ENCODE measurements at regions not wholly inside any gene's neighbourhood (a gene's known extent, or its start where the extent isn't known, plus 50 kb on each side); places are given as distances from the start of the nearest gene placed in this dataset.

DNA sequence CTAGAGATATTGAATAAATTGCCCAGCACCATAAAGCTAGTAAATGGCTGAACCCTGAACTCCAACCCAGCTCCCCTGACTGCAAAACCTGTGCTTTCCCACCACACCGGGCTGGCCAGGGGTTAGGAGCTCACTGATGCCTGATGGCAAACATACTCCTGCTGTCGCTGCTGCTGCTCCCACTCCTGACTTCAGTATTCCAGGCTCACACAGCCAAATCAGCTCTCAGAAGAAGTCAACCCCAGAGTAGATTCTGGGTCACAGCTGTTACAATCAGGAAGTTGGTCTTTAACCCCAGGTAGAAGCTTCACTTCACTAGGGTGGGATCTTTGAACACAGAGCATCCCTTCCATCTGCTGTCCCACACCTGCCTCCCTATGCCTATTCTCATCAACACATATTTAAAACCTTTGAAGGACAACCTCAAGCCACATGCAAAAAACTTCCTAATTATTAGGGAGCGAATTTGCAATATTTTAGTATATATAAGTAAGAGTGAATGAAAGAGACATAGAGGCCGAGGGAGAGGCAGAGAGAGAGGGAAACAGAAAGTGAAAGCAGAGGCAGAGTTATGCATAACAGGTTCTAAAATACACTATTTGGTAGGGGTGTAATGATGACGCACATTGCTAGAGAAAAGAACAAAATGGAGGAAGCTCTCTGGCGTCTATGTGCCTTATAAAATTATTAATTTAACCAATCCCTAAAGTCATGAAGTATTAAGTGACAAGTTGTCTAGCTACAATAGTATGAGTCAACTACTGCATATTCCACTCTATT, 99.4 kb upstream of the SERP2 start:
- no peak for DNase-seq
- H3K4me1 Mint-ChIP-seq, result peaks cover 54% of the 10 kb centered on the region
- H3K9me3 Mint-ChIP-seq, result peaks cover 6% of the 10 kb centered on the region
- no peaks in the 10 kb centered on the region for H3K27me3 Mint-ChIP-seq
- peak overlapping the region; percentile 94 for H3K27ac Mint-ChIP-seq
- peaks cover 14% of the 10 kb centered on the region for H3K36me3 Mint-ChIP-seq
- H3K4me3 Mint-ChIP-seq, result peak overlapping the region; percentile 67

DNA sequence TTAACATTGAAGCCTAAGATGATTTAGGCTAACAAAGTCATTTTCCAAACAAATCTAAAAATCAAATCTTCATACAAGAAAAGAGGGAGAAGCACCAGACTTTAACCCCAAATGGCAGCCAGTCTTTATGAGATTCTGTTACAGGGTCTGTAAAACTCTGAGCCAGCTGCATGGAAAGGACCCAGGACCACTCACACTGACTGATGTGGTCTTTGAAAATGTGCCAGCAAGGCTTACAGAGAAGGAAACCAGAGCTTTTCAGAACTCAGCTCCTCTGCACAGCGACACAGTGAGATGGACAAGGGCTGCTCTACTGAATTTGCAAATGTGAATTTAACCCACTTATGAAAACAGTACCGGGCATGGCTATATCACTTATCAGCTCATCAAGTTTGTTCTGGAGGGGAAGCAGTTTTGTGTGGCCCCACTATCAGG, 98.8 kb upstream of the SERP2 start:
- Mint-ChIP-seq H3K36me3 (peaks cover 14% of the 10 kb centered on the region), H3K27me3 (no peaks in the 10 kb centered on the region), H3K4me1 (peaks cover 54% of the 10 kb centered on the region), H3K9me3 (peaks cover 6% of the 10 kb centered on the region), H3K4me3 (peak overlapping the region; percentile 67), H3K27ac (peak overlapping the region; percentile 94)
- peak; percentile 14 for DNase-seq

DNA sequence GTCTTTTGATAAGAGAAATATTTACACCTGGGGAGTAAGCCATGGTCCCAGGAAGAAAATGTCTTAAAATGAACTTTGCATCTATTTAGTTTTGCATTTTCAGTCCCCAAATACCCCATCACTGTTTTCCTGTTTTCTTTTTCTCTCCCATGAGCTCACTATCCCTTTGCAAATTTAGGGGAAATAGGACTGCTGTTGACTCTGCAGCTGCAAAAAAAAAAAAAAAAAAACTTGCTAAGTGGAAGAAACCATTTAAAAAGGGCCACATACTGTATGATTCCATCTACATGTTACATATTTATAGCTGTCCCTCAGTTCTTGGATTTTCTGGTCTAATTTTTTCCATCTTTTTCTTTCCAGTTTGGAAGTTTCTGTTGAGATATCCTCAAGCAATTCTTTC, 98.2 kb upstream of the SERP2 start:
- no peaks in the 10 kb centered on the region for H3K27me3 Mint-ChIP-seq
- H3K9me3 Mint-ChIP-seq, result peaks cover 6% of the 10 kb centered on the region
- H3K4me1 Mint-ChIP-seq, result peaks cover 54% of the 10 kb centered on the region
- H3K36me3 Mint-ChIP-seq, result peaks cover 14% of the 10 kb centered on the region
- DNase-seq, result no peak
- peak overlapping the region; percentile 94 for H3K27ac Mint-ChIP-seq
- H3K4me3 Mint-ChIP-seq, result no peak overlapping the region

DNA sequence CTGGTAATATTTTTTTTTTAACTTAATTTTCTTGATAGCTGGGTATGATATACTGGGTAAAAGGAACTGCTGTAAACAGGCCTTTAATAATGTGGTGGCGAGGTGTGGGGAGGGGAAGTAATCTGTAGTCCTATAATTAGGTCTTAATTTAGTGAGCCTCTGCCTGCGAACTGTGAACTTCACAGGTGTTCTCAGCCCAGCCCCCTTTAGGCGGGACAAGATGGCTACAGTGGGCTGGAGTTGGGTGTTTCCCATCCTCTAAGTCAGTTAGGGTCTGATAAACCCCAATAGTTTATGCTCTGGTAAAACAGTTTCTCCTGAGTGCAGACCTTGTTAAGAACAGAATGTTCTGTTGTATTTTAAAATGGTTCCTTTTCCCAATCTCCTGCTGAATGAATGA, 97.6 kb upstream of the SERP2 start:
- no peak for DNase-seq
- Mint-ChIP-seq H3K4me1 (peaks cover 50% of the 10 kb centered on the region), H3K27me3 (no peaks in the 10 kb centered on the region), H3K9me3 (peaks cover 6% of the 10 kb centered on the region), H3K27ac (peak overlapping the region; percentile 94), H3K36me3 (peaks cover 14% of the 10 kb centered on the region), H3K4me3 (no peak overlapping the region)

DNA sequence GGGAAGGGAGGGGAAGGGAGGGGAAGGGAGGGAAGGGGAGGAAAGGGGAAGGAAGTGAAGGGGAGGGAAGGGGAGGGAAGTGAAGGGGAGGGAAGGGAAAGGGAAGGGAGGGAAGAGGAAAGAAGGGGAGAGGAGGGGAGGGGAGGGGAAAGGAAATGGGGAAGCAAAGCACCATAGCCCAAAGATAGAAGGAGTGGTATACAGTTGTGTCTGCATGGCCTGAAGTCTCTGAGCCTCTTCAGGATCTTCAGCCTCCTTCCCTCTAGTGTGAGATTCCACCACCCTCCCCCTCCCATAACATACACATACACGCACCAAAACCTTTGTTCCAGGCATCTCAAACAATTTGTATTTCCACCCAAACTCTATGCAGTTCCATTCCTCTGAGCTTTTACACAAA, 96.2 kb upstream of the SERP2 start:
- Mint-ChIP-seq H3K4me3 (no peak overlapping the region), H3K36me3 (peaks cover 14% of the 10 kb centered on the region), H3K9me3 (peaks cover 6% of the 10 kb centered on the region), H3K27me3 (no peaks in the 10 kb centered on the region), H3K4me1 (peaks cover 48% of the 10 kb centered on the region), H3K27ac (peak overlapping the region; percentile 47)
- DNase-seq, result no peak

DNA sequence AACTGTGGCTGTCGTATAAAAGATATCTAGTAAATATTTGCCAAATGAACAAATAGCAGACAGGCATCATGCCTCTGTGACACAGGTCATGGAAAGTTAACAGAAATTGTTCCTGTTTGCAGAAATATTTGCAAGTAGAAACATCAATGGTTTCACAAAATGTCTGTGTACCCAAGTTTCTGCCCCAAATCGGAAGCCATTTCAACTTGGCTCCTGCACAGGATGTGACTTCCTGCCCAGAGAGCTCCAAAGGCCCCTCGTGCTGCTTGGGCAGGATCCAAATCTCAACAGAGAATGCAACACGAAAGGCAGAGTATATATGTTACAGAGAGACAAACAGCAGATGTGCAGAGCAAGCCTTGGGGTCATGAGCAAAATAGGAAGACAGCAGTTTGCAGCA, 95.5 kb upstream of the SERP2 start:
- DNase-seq, result no peak
- peaks cover 45% of the 10 kb centered on the region for H3K4me1 Mint-ChIP-seq
- H3K27me3 Mint-ChIP-seq, result no peaks in the 10 kb centered on the region
- H3K4me3 Mint-ChIP-seq, result no peak overlapping the region
- H3K9me3 Mint-ChIP-seq, result peaks cover 6% of the 10 kb centered on the region
- peaks cover 14% of the 10 kb centered on the region for H3K36me3 Mint-ChIP-seq
- H3K27ac Mint-ChIP-seq, result no peak overlapping the region

DNA sequence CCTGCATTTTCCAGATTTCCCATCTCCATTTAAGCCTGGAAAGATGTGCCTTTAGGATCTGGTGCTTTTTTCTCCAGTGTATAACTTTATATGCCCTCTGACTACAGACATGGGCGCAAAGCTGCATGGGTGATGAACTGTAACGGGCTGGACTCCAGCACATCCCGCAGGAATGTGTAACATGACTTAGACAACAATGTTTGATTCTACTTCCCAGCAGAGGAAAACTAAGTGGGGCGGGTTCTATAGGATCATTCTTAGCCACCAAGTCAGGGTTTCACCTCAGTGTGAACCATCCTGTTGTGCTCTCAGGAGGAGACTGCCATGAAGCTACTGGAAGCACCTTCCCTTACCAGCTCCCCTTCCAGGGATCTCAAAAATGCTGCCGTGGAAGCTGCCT, 93.2 kb upstream of the SERP2 start:
- peaks cover 24% of the 10 kb centered on the region for H3K4me1 Mint-ChIP-seq
- no peak overlapping the region for H3K27ac Mint-ChIP-seq
- peaks cover 13% of the 10 kb centered on the region for H3K36me3 Mint-ChIP-seq
- peaks cover 4% of the 10 kb centered on the region for H3K27me3 Mint-ChIP-seq
- peaks cover 6% of the 10 kb centered on the region for H3K9me3 Mint-ChIP-seq
- DNase-seq, result no peak
- no peak overlapping the region for H3K4me3 Mint-ChIP-seq

DNA sequence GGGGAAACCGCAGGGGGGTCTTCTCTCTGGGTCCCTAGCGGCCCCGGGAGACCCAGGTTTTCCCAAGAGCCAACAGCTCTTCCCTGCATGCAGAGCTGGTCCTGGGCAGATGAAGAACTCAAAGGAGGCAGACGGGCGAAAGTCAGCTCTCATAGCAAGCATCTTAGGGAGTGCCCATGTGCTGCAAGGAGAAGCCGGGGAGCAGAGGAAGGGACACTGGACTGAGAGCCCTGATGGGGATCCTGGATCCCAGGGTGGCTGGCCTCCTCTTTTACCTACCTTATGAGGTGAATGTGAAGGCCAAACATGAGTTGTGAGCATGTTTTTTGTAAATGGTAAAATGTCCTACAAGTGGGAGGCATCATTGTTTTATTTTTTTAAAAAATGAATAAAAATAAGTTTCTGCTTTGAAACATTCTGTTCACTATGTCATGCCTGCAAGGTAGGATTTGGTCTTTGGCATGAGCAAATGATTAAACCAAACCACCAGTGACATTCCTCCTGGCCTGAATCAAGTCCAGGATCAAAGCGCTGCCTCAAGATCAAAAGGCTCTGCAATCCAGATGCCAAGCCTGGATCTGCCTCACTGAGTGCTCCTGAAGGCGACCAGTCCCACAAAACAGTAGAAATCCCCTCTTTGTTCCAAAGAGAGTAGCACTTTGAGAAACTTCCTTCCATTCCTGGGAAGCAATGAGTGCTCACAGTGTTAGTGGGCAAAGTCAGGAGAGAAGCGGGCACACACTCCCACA, 92.2 kb upstream of the SERP2 start:
- peaks cover 16% of the 10 kb centered on the region for H3K4me1 Mint-ChIP-seq
- no peak overlapping the region for H3K4me3 Mint-ChIP-seq
- H3K27me3 Mint-ChIP-seq, result peaks cover 4% of the 10 kb centered on the region
- DNase-seq, result no peak
- no peak overlapping the region for H3K27ac Mint-ChIP-seq
- H3K36me3 Mint-ChIP-seq, result peaks cover 6% of the 10 kb centered on the region
- peaks cover 6% of the 10 kb centered on the region for H3K9me3 Mint-ChIP-seq

DNA sequence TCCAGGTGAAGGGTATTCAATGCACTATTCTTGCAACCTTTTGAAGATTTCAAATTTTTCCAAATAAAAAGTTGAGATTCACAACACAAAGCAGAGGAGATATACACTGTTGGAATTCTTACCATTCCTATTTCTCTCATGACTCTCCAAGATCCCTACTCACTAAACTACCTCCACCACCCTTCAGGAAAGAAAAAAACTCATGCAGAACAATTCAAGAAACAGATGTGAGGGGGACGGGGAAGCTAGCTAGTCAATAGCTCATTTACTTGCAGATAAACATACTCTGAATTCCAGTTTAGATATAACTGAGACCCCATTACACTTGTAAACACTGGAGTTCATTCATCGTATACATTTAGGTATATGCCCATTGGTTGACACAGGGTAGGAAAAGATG, 90.0 kb upstream of the SERP2 start:
- no peaks in the 10 kb centered on the region for H3K9me3 Mint-ChIP-seq
- peaks cover 3% of the 10 kb centered on the region for H3K4me1 Mint-ChIP-seq
- H3K27me3 Mint-ChIP-seq, result peaks cover 8% of the 10 kb centered on the region
- no peak for DNase-seq
- no peak overlapping the region for H3K27ac Mint-ChIP-seq
- no peaks in the 10 kb centered on the region for H3K36me3 Mint-ChIP-seq
- no peak overlapping the region for H3K4me3 Mint-ChIP-seq

DNA sequence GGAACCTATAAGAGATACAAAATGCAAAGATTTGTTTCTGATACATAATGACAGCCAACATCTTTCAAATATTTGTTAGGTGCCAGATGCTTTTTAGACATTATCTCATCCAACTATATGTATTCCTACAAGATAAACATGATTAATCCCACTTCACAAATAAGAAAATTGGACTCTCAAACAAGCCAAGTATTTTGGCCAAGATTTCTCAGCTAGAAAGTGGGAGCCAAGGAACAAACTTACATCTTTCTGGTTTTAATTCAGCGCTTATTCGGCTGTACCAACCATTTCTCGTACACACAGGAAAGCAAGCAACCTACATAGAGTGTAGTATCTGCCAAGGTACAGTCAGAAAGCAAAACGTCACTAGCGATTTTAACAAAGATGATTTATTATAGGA, 85.7 kb upstream of the SERP2 start:
- Mint-ChIP-seq H3K9me3 (peaks cover 1% of the 10 kb centered on the region), H3K4me3 (no peak overlapping the region), H3K4me1 (peaks cover 5% of the 10 kb centered on the region), H3K27me3 (peaks cover 16% of the 10 kb centered on the region), H3K27ac (no peak overlapping the region), H3K36me3 (no peaks in the 10 kb centered on the region)
- no peak for DNase-seq

DNA sequence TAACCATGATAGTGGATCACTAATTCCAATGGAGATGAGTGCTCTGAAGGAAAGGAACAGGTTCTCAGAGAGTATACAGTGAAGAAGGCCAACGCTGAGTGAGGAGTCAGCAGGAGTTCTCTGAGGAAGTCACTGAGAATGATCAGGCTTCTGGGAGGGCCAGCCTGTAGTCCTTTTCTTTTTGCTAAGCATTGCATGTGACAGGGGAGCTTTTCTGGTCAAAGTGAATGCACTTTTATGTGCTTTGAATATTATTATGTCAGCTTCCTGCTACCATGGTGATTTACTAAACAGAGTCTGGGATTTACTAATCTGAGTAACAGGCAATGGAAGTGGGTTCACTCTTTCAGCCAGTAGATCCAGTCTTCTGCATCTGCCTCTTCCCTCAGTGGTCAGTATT, 81.1 kb upstream of the SERP2 start:
- Mint-ChIP-seq H3K36me3 (no peaks in the 10 kb centered on the region), H3K4me1 (peaks cover 20% of the 10 kb centered on the region), H3K27ac (no peak overlapping the region), H3K9me3 (peaks cover 2% of the 10 kb centered on the region), H3K27me3 (peaks cover 8% of the 10 kb centered on the region), H3K4me3 (no peak overlapping the region)
- DNase-seq, result no peak

DNA sequence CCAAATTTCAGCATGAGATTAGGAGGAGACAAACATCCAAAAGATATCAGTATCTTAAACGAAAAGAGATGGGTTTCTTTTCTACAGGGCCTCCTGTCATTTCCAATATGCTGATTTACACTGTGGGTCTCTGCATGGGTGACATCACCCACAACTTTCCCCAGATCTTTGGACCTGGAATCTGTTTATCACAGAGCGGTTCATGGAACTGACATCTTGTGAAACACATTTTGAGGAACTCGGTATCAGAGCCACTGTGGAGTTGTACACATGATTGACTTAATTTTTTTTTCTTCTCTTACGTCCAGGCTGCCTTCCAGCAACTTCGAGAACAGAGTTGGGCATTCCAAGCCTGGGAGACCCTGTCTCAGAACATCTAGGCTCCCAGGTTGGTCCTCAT, 80.2 kb upstream of the SERP2 start:
- Mint-ChIP-seq H3K4me1 (peaks cover 20% of the 10 kb centered on the region), H3K9me3 (peaks cover 2% of the 10 kb centered on the region), H3K27ac (peak overlapping the region; percentile 65), H3K36me3 (no peaks in the 10 kb centered on the region), H3K4me3 (no peak overlapping the region), H3K27me3 (peaks cover 8% of the 10 kb centered on the region)
- no peak for DNase-seq

DNA sequence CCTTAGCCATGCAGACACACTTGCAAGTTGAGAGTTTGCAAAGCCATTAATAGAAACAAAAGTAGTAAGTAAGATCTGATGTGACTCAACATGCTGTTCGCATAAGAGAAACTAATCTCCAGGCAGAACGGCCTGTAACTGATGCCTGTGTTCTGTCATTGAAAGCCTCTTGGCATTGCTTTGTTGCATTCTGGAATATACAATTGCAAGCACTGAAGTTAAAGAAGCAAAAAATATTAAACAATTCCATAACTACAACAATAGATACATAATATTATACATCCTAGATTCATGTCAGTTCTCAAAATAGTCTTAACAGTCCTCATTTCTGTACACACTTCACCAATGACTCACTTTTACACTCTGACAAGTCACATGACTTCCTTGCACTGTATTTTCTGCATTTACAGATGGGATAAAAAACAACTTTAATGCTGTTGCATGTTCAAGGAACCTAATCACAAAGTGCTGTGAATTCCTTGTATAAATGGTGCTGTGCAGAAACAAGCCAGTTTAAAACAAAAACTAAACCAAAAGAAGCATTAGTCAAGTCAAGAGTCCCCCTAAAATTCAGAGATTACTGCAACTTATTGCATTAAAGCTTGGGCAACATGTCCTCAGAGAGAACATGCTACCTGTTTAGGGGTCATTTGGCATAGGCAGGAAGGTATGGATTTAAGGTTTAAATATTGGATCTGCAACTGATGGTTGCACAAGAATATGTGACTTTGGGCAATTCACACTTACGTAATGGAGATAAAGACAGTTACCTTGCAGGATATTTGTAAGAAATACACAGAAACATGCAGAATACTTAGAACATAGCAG, 79.5 kb upstream of the SERP2 start:
- no peaks in the 10 kb centered on the region for H3K36me3 Mint-ChIP-seq
- peaks cover 20% of the 10 kb centered on the region for H3K4me1 Mint-ChIP-seq
- H3K4me3 Mint-ChIP-seq, result no peak overlapping the region
- peaks cover 8% of the 10 kb centered on the region for H3K27me3 Mint-ChIP-seq
- peak overlapping the region; percentile 65 for H3K27ac Mint-ChIP-seq
- peaks cover 2% of the 10 kb centered on the region for H3K9me3 Mint-ChIP-seq
- DNase-seq, result no peak

DNA sequence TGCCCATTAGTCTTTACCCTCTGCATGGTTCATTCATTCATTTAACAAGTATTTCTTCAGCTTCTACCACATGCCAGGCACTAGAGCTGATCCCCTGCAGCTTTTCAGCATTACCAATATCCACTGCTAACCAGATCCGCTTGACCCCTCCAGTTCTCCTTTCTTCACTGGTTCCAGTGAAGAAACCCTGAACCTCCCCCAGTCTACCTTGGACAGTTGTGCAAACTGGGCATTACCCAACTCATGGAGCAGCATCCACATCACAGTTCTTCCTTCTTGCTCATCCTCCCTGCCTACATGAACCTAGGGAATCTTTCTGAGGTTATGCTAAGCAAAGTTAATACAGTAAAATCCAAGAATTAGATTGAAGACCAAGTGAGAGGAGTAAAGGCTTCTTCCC, 78.7 kb upstream of the SERP2 start:
- Mint-ChIP-seq H3K4me1 (peaks cover 20% of the 10 kb centered on the region), H3K27ac (no peak overlapping the region), H3K36me3 (no peaks in the 10 kb centered on the region), H3K27me3 (peaks cover 8% of the 10 kb centered on the region), H3K4me3 (no peak overlapping the region), H3K9me3 (peaks cover 2% of the 10 kb centered on the region)
- DNase-seq, result no peak

DNA sequence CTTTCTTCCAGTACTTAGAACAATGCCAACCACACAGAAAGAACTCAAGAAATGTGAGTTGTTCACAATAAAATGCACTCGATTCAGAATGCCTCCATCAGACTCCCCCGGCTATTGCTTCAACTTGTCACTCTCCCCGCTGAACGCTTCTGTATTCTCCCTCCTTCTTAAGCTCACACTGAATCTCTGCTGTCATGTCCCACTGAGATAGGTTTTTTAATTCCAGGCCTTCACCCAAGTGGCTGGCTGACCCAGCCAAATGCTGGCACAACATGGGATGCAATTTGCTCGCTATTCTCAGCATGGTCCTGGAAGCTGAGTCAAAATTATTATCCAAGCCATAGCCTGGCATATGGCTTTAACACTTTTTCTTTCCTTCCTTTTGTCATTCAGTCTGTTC, 76.8 kb upstream of the SERP2 start:
- Mint-ChIP-seq H3K27me3 (no peaks in the 10 kb centered on the region), H3K4me3 (no peak overlapping the region)

More for the DNA sequence above, 76.8 kb upstream of the SERP2 start:
- no peak overlapping the region for H3K27ac Mint-ChIP-seq
- H3K36me3 Mint-ChIP-seq, result no peaks in the 10 kb centered on the region
- no peak for DNase-seq
- peaks cover 2% of the 10 kb centered on the region for H3K9me3 Mint-ChIP-seq
- peaks cover 33% of the 10 kb centered on the region for H3K4me1 Mint-ChIP-seq

All from activated naive CD8-positive, alpha-beta T cell treated with anti-CD3 and anti-CD28 coated beads for 36 hours (primary cell).